GM12878 (cell line): ENCODE measurements at regions not wholly inside any gene's neighbourhood (a gene's known extent, or its start where the extent isn't known, plus 50 kb on each side); places are given as distances from the start of the nearest gene placed in this dataset.

Source experiments
- CREB1 ChIP-seq: IDR thresholded peaks from 2 replicates; pipeline ENCODE4 v1.6.1; 2012; ENCODE audit warnings: low read depth, mild to moderate bottlenecking, inconsistent platforms
- CTCF ChIP-seq, 3 experiments: IDR thresholded peaks in 2 of 3; conservative IDR thresholded peaks in 1 of 3; 2 replicates each; pipeline ENCODE4 v1.5.1; 2011; ENCODE audit warnings: low read depth in 3 of 3, low read length in 3 of 3, mild to moderate bottlenecking in 3 of 3, control low read depth in 2 of 3, moderate library complexity in 2 of 3, inconsistent platforms in 1 of 3, mixed read lengths in 1 of 3; ENCODE audit not compliant: control insufficient read depth in 2 of 3, insufficient read depth in 1 of 3; ENCODE audit errors: extremely low read depth in 1 of 3
- EP300 ChIP-seq, 2 experiments: fragments of 150-350 bp in 1 of 2; IDR thresholded peaks; 2 replicates each; pipeline ENCODE4 v1.6.1; 2011 to 2012; ENCODE audit warnings: low read depth in 2 of 2, low read length in 2 of 2, borderline replicate concordance in 1 of 2, improper control_type of control experiment in 1 of 2, inconsistent platforms in 1 of 2; ENCODE audit not compliant: control insufficient read depth in 1 of 2
- GABPA ChIP-seq: IDR thresholded peaks from 2 replicates; pipeline ENCODE4 v1.6.1; 2014; ENCODE audit warnings: antibody characterized with exemption, low read depth, mild to moderate bottlenecking, inconsistent platforms
- MTA3 ChIP-seq: IDR thresholded peaks from 2 replicates; pipeline ENCODE4 v1.6.1; 2012; ENCODE audit warnings: low read length, inconsistent platforms, borderline replicate concordance
- POLR2A ChIP-seq: IDR thresholded peaks from 2 replicates; pipeline ENCODE4 v1.6.1; 2011; ENCODE audit warnings: low read depth, mild to moderate bottlenecking, low read length
- POLR2AphosphoS2 ChIP-seq: IDR thresholded peaks from 2 replicates; pipeline ENCODE4 v1.6.1; 2011; ENCODE audit warnings: low read depth, mild to moderate bottlenecking, low read length, improper control_type of control experiment, moderate library complexity
- REST ChIP-seq: IDR thresholded peaks from 2 replicates; pipeline ENCODE4 v1.6.1; 2012; ENCODE audit warnings: mild to moderate bottlenecking, low read depth, low read length
- TAF1 ChIP-seq: IDR thresholded peaks from 2 replicates; pipeline ENCODE4 v1.6.1; 2011; ENCODE audit warnings: mild to moderate bottlenecking, low read depth, low read length, borderline replicate concordance
- ZBTB33 ChIP-seq: fragments of 450-650 bp; IDR thresholded peaks from 2 replicates; pipeline ENCODE4 v1.6.1; 2017; ENCODE audit warnings: mild to moderate bottlenecking

GRCh38 chr3:182190056-182190455 is 478.3 kb downstream of the SOX2 start:
- TF ChIP-seq CREB1, result no peak
- TF ChIP-seq POLR2A, result no peak
- no peak for TF ChIP-seq MTA3
- TF ChIP-seq ZBTB33, result no peak
- TF ChIP-seq TAF1, result no peak
- no peak for TF ChIP-seq POLR2AphosphoS2
- TF ChIP-seq GABPA, result no peak
- TF ChIP-seq EP300 (IDR thresholded peaks at IDR 0.05; ENCODE audit: borderline replicate concordance in 1 of 2, control insufficient read depth in 1 of 2, low read depth in 2 of 2, low read length in 2 of 2), result no peak
- TF ChIP-seq CTCF (IDR thresholded peaks at IDR 0.05 in 2 of 3, conservative IDR thresholded peaks at IDR 0.05 in 1 of 3; ENCODE audit: control insufficient read depth in 2 of 3, extremely low read depth in 1 of 3, insufficient read depth in 1 of 3, low read depth in 3 of 3, low read length in 3 of 3), result no peak
- TF ChIP-seq REST, result no peak
